Body of pancreas (tissue), 4 donors: ENCODE measurements at regions not wholly inside any gene's neighbourhood (a gene's known extent, or its start where the extent isn't known, plus 50 kb on each side); places are given as distances from the start of the nearest gene placed in this dataset.

Experiments used
- POLR2A ChIP-seq, 3 donors: fragments of 450-650 bp; IDR thresholded peaks; one replicate each; pipeline ENCODE4 v1.6.1; 2016; ENCODE audit warnings: antibody characterized with exemption in 3 of 3, mild to moderate bottlenecking in 2 of 3
- TF ChIP-seq, protein P1 (sequence below), 7 experiments: fragments of 450-650 bp in 4 of 7; fragments of 200-600 bp in 3 of 7; sonication (generic) in 3 of 7; IDR thresholded peaks; one replicate each; pipeline ENCODE4 v1.5.1; 2016 to 2019; ENCODE audit warnings: antibody characterized with exemption in 7 of 7

- TF ChIP-seq, protein P1, sequence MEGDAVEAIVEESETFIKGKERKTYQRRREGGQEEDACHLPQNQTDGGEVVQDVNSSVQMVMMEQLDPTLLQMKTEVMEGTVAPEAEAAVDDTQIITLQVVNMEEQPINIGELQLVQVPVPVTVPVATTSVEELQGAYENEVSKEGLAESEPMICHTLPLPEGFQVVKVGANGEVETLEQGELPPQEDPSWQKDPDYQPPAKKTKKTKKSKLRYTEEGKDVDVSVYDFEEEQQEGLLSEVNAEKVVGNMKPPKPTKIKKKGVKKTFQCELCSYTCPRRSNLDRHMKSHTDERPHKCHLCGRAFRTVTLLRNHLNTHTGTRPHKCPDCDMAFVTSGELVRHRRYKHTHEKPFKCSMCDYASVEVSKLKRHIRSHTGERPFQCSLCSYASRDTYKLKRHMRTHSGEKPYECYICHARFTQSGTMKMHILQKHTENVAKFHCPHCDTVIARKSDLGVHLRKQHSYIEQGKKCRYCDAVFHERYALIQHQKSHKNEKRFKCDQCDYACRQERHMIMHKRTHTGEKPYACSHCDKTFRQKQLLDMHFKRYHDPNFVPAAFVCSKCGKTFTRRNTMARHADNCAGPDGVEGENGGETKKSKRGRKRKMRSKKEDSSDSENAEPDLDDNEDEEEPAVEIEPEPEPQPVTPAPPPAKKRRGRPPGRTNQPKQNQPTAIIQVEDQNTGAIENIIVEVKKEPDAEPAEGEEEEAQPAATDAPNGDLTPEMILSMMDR (IDR thresholded peaks at IDR 0.05): no peak
- no peak for TF ChIP-seq POLR2A (IDR thresholded peaks at IDR 0.05)
Measured at GRCh38 chr11:129249351-129249750, 57.2 kb upstream of the ARHGAP32 start.
